ENCODE measurements at regions not wholly inside any gene's neighbourhood (a gene's known extent, or its start where the extent isn't known, plus 50 kb on each side); places are given as distances from the start of the nearest gene placed in this dataset.

- Histone ChIP-seq H3K23me2 (ENCODE audit: low read depth, low read length) (no peaks in the 10 kb centered on the region), H4K91ac (replicated peaks; ENCODE audit: insufficient read length, low read length) (no peak overlapping the region), H3K4me1 (replicated peaks in 1 of 4; ENCODE audit: control insufficient read depth in 3 of 4, insufficient read depth in 4 of 4, low read length in 3 of 4) (no peaks in the 10 kb centered on the region), H3K56ac (replicated peaks; ENCODE audit: insufficient read length, low read depth, low read length) (no peak overlapping the region), H2BK15ac (ENCODE audit: low read length) (no peak overlapping the region), H3K4me2 (ENCODE audit: insufficient read depth in 1 of 2, low read depth in 2 of 2, low read length in 2 of 2) (no peak overlapping the region), H4K5ac (ENCODE audit: insufficient read length, low read depth, low read length) (no peak overlapping the region), H2AFZ (ENCODE audit: low read length) (no peak overlapping the region), H3K36me3 (ENCODE audit: control insufficient read depth in 2 of 4, insufficient read depth in 4 of 4, low read length in 3 of 4) (no peaks in the 10 kb centered on the region), H2BK5ac (ENCODE audit: low read depth, low read length) (no peak overlapping the region), H3K79me1 (ENCODE audit: low read depth, low read length) (no peaks in the 10 kb centered on the region), H3K9ac (replicated peaks in 1 of 4; ENCODE audit: extremely low read depth in 1 of 4, low read depth in 3 of 4, low read length in 3 of 4) (no peak overlapping the region), H2BK20ac (ENCODE audit: low read length) (no peak overlapping the region), H3K27me3 (replicated peaks in 1 of 4; ENCODE audit: control insufficient read depth in 3 of 4, extremely low read depth in 1 of 4, insufficient read depth in 3 of 4, low read length in 3 of 4) (no peaks in the 10 kb centered on the region), H3K79me2 (ENCODE audit: control insufficient read depth in 1 of 2, insufficient read depth in 2 of 2, low read length in 2 of 2) (no peaks in the 10 kb centered on the region), H2AK5ac (ENCODE audit: low read depth, low read length) (no peak overlapping the region), H4K8ac (ENCODE audit: extremely low read depth, insufficient read depth, low read length) (no peak overlapping the region), H4K20me1 (replicated peaks in 1 of 2; ENCODE audit: control insufficient read depth in 1 of 2, insufficient read depth in 2 of 2, low read length in 2 of 2) (no peaks in the 10 kb centered on the region), H3K14ac (ENCODE audit: insufficient read length) (no peak overlapping the region), H2BK12ac (ENCODE audit: low read depth, low read length) (no peak overlapping the region), H3K27ac (ENCODE audit: low read depth, low read length) (no peak overlapping the region), H3K9me3 (ENCODE audit: insufficient read depth in 2 of 2, low read depth in 1 of 2, low read length in 1 of 2) (peaks cover 23 to 66% of the 10 kb centered on the region in 2 experiments; a peak in 3 of 4 replicates), H3K4me3 (ENCODE audit: extremely low read depth in 1 of 4, insufficient read depth in 2 of 4, low read depth in 3 of 4, low read length in 4 of 4) (no peak overlapping the region), H3K23ac (ENCODE audit: insufficient read length) (no peak overlapping the region), H3K4ac (replicated peaks; ENCODE audit: insufficient read length, low read depth, low read length) (no peak overlapping the region), H2BK120ac (replicated peaks; ENCODE audit: low read depth, low read length) (no peak overlapping the region), H3K18ac (ENCODE audit: extremely low read depth, low read length) (no peak overlapping the region)
- 76% methylated on average over 14 of the region's 22 CpGs; no CpG with 5 or more reads in 1 of the 2 experiments for WGBS, 2 experiments (ENCODE audit: extremely low coverage in 1 of 2, insufficient coverage in 1 of 2, insufficient read length in 1 of 2, insufficient replicate concordance in 2 of 2, low coverage in 1 of 2, low lambda C conversion rate in 2 of 2, missing lambda C conversion rate in 1 of 2)
- FAIRE-seq (no peak), DNase-seq (ENCODE audit: low read depth in 1 of 2, low spot score in 2 of 2) (no peak)
- TF ChIP-seq YY1 (IDR thresholded peaks at IDR 0.05; ENCODE audit: low read depth, low read length) = no peak
- no peak for TF ChIP-seq HDAC2 (IDR thresholded peaks at IDR 0.05; ENCODE audit: borderline replicate concordance in 1 of 2, low read depth in 2 of 2, low read length in 2 of 2)
- TF ChIP-seq, protein P1, sequence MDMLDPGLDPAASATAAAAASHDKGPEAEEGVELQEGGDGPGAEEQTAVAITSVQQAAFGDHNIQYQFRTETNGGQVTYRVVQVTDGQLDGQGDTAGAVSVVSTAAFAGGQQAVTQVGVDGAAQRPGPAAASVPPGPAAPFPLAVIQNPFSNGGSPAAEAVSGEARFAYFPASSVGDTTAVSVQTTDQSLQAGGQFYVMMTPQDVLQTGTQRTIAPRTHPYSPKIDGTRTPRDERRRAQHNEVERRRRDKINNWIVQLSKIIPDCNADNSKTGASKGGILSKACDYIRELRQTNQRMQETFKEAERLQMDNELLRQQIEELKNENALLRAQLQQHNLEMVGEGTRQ (IDR thresholded peaks at IDR 0.05; ENCODE audit: low read length) = no peak
- no peak for TF ChIP-seq BRCA1 (IDR thresholded peaks at IDR 0.05; ENCODE audit: low read depth, low read length)
- TF ChIP-seq GABPA (IDR thresholded peaks at IDR 0.05; ENCODE audit: borderline replicate concordance, insufficient read depth, low read length) = no peak
- no peak for TF ChIP-seq EZH2 (IDR thresholded peaks at IDR 0.05; ENCODE audit: low read depth, low read length, severe bottlenecking)
- no peak for TF ChIP-seq EP300 (IDR thresholded peaks at IDR 0.05; ENCODE audit: borderline replicate concordance in 1 of 2, low read depth in 2 of 2, low read length in 2 of 2)
- no peak for TF ChIP-seq POU5F1 (IDR thresholded peaks at IDR 0.05; ENCODE audit: low read depth, low read length)
- no peak for TF ChIP-seq TBP (IDR thresholded peaks at IDR 0.05; ENCODE audit: low read depth, low read length)
- TF ChIP-seq TAF1 (IDR thresholded peaks at IDR 0.05; ENCODE audit: low read depth, low read length) = no peak
- ChIA-PET POLR2A (ENCODE audit: partially characterized antibody) (no interaction called here), CTCF (ENCODE audit: partially characterized antibody) (no interaction called here)
Measured at GRCh38 chr14:105635560-105635959, 109.2 kb downstream of the TMEM121 start.

Data from H1 (cell line).